Natural killer cell (primary cell): ENCODE measurements at regions not wholly inside any gene's neighbourhood (a gene's known extent, or its start where the extent isn't known, plus 50 kb on each side); places are given as distances from the start of the nearest gene placed in this dataset.

Source experiments
- ATAC-seq, 3 donors: fragments of 150-1000 bp in 2 of 3; fragments of 200-7000 bp in 1 of 3; cut with Tn5 transposase; 1 replicate in 1 of 3; 2 replicates in 2 of 3; pipeline ENCODE4 v1.10.0; 2021; ENCODE audit warnings: mild to moderate bottlenecking in 2 of 3, moderate library complexity in 2 of 3
- DNase-seq, 2 donors: peaks; one replicate each; pipeline versions ENCODE4 v3.0.0 to v3.0.0-alpha.2; 2013 to 2021; ENCODE audit warnings: mixed read lengths in 1 of 2
- H3K27ac ChIP-seq: one replicate; pipeline ENCODE4 v1.5.1; 2013; ENCODE audit warnings: mild to moderate bottlenecking, low read length
- H3K27me3 ChIP-seq: one replicate; pipeline ENCODE4 v1.6.1; 2013; ENCODE audit warnings: low read length; ENCODE audit not compliant: control insufficient read depth, insufficient read depth
- H3K36me3 ChIP-seq: one replicate; pipeline ENCODE4 v1.6.1; 2013; ENCODE audit warnings: low read length; ENCODE audit not compliant: control insufficient read depth, insufficient read depth
- H3K4me1 ChIP-seq: one replicate; pipeline ENCODE4 v1.6.1; 2013; ENCODE audit warnings: low read length; ENCODE audit not compliant: control insufficient read depth, insufficient read depth
- H3K4me3 ChIP-seq: one replicate; pipeline ENCODE4 v1.5.1; 2013; ENCODE audit warnings: low read length
- H3K9me3 ChIP-seq: one replicate; pipeline ENCODE4 v1.6.1; 2013; ENCODE audit warnings: low read length; ENCODE audit not compliant: control insufficient read depth, insufficient read depth
- H3K27ac Mint-ChIP-seq, 2 donors: one replicate each; pipeline ENCODE4 v1.8.0; 2022; ENCODE audit warnings: mild to moderate bottlenecking in 2 of 2, mixed read lengths in 2 of 2, moderate library complexity in 1 of 2
- H3K27me3 Mint-ChIP-seq, 2 donors: one replicate each; pipeline ENCODE4 v1.8.0; 2022; ENCODE audit warnings: low read depth in 2 of 2, mixed read lengths in 2 of 2
- H3K36me3 Mint-ChIP-seq: one replicate; pipeline ENCODE4 v1.8.0; 2022; ENCODE audit warnings: mixed read lengths
- H3K4me1 Mint-ChIP-seq, 2 donors: one replicate each; pipeline ENCODE4 v1.8.0; 2022; ENCODE audit warnings: mixed read lengths in 2 of 2
- H3K4me3 Mint-ChIP-seq: one replicate; pipeline ENCODE4 v1.8.0; 2022; ENCODE audit warnings: mild to moderate bottlenecking, moderate library complexity, mixed read lengths
- H3K9me3 Mint-ChIP-seq, 2 donors: one replicate each; pipeline ENCODE4 v1.8.0; 2022; ENCODE audit warnings: mixed read lengths in 2 of 2
- WGBS: methylation state at CpG from one replicate; pipeline ENCODE4 v1.1.7; 2013; ENCODE audit warnings: missing lambda C conversion rate; ENCODE audit not compliant: insufficient coverage; 5-methylcytosine and 5-hydroxymethylcytosine counted together
- intact Hi-C: fragments of 100-400 bp; cut with micrococcal nuclease; formaldehyde crosslinking; loops from one replicate; pipeline ENCODE4 v1.14.2; 2022
- TF ChIP-seq, protein P1 (sequence below): fragments of 200-600 bp; IDR thresholded peaks from one replicate; pipeline ENCODE4 v1.8.0; 2022; ENCODE audit warnings: antibody characterized with exemption

- Histone ChIP-seq H3K4me1 (no peaks in the 10 kb centered on the region), H3K27ac (no peak overlapping the region), H3K36me3 (no peaks in the 10 kb centered on the region), H3K27me3 (no peaks in the 10 kb centered on the region), H3K9me3 (no peaks in the 10 kb centered on the region), H3K4me3 (no peak overlapping the region)
- no peaks in the 10 kb centered on the region for H3K27me3 Mint-ChIP-seq
- TF ChIP-seq, protein P1, sequence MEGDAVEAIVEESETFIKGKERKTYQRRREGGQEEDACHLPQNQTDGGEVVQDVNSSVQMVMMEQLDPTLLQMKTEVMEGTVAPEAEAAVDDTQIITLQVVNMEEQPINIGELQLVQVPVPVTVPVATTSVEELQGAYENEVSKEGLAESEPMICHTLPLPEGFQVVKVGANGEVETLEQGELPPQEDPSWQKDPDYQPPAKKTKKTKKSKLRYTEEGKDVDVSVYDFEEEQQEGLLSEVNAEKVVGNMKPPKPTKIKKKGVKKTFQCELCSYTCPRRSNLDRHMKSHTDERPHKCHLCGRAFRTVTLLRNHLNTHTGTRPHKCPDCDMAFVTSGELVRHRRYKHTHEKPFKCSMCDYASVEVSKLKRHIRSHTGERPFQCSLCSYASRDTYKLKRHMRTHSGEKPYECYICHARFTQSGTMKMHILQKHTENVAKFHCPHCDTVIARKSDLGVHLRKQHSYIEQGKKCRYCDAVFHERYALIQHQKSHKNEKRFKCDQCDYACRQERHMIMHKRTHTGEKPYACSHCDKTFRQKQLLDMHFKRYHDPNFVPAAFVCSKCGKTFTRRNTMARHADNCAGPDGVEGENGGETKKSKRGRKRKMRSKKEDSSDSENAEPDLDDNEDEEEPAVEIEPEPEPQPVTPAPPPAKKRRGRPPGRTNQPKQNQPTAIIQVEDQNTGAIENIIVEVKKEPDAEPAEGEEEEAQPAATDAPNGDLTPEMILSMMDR, result no peak
- H3K4me1 Mint-ChIP-seq, result no peaks in the 10 kb centered on the region
- no peaks in the 10 kb centered on the region for H3K36me3 Mint-ChIP-seq
- DNase-seq (no peak), ATAC-seq (no peak)
- no peak overlapping the region for H3K27ac Mint-ChIP-seq
- no peak overlapping the region for H3K4me3 Mint-ChIP-seq
- H3K9me3 Mint-ChIP-seq, result peaks cover 0 to 3% of the 10 kb centered on the region in 2 donors
- intact Hi-C loops, result no loop called here
These were observed 198.4 kb downstream of the GLUD2 start for GRCh38 chrX:121245763-121246162.

DNA sequence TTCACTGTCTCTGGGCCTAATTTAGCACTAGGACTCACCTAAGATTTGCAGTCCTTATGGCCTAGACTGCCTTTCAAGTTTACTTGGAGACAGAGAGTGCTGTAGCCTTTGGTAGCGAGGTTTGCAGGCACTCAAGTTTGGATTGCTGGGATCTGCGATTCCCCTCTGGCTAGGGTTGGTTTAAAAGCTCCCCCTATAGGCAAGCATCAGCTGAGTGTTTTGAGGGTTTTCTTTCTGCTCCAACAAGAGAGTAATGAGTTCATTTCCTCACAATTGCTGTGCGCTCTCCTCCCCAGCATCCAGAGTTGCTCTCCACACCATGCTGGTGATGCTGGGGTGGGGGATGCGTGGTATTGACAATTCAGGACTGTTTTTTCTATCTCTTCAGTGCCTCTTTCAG, 206.9 kb downstream of the GLUD2 start:
- intact Hi-C loops, result no loop called here
- no peaks in the 10 kb centered on the region for H3K9me3 ChIP-seq
- H3K27me3 ChIP-seq, result no peaks in the 10 kb centered on the region
- H3K4me3 ChIP-seq, result no peak overlapping the region
- Mint-ChIP-seq H3K36me3 (no peaks in the 10 kb centered on the region), H3K4me3 (no peak overlapping the region), H3K27ac (no peak overlapping the region), H3K4me1 (no peaks in the 10 kb centered on the region), H3K27me3 (no peaks in the 10 kb centered on the region), H3K9me3 (peaks cover 0 to 5% of the 10 kb centered on the region in 2 donors)
- DNase-seq (no peak), ATAC-seq (no peak)
- TF ChIP-seq, protein P1, result no peak
- 78% methylated on average over 2 of the region's 4 CpGs for WGBS
- H3K4me1 ChIP-seq, result no peaks in the 10 kb centered on the region
- no peak overlapping the region for H3K27ac ChIP-seq
- no peaks in the 10 kb centered on the region for H3K36me3 ChIP-seq

DNA sequence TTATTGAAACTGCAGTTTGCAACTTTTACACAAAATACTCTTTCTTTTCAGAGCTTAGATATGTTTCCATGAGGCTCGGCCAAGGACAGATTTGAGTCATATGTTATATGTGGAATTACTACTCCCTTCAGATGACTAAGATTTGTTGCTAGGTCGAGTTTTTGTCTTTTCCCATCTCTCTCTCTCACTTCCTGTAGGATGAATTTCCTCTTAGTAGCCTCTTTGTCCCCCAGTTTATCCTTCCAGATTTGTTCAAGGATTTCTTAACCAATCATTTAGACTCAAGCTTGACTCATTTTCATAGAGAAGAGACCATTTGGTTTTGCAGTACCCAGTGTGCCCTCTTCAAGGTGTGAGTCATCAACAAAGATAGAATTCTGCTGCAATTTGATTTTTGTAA, 209.2 kb downstream of the GLUD2 start:
- intact Hi-C loops, result no loop called here
- DNase-seq, result no peak
- WGBS, result no CpG with 5 or more reads among the region's 2 CpGs
- Histone ChIP-seq H3K36me3 (no peaks in the 10 kb centered on the region), H3K4me1 (no peaks in the 10 kb centered on the region), H3K9me3 (no peaks in the 10 kb centered on the region), H3K4me3 (no peak overlapping the region), H3K27ac (no peak overlapping the region), H3K27me3 (no peaks in the 10 kb centered on the region)
- Mint-ChIP-seq H3K36me3 (no peaks in the 10 kb centered on the region), H3K4me3 (no peak overlapping the region), H3K9me3 (peaks cover 0 to under 1% of the 10 kb centered on the region in 2 donors), H3K27ac (no peak overlapping the region), H3K27me3 (no peaks in the 10 kb centered on the region), H3K4me1 (no peaks in the 10 kb centered on the region)
- no peak for ATAC-seq
- TF ChIP-seq, protein P1, result no peak

DNA sequence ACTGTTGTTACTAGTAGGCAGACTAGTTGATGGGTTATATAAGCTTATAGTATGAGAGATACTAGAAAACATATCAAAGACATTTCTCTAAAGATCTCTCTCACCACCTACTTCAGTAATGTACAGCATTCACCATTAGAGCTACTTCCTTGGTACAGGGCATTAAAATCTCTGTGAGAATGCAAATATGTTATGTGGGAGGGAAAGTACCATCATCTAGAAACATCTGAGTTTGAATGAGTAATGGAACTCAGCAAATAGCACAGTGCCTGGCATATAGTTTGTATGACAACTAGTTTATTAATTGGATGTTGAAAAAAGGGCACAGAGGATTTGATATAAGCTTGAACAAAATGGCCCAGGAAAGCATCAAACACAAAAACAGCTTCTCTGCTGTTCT, 211.1 kb downstream of the GLUD2 start:
- intact Hi-C loops, result no loop called here
- Histone ChIP-seq H3K4me3 (no peak overlapping the region), H3K27me3 (no peaks in the 10 kb centered on the region), H3K4me1 (no peaks in the 10 kb centered on the region), H3K27ac (no peak overlapping the region), H3K36me3 (no peaks in the 10 kb centered on the region), H3K9me3 (no peaks in the 10 kb centered on the region)
- no peak overlapping the region for H3K27ac Mint-ChIP-seq
- H3K9me3 Mint-ChIP-seq, result peaks cover 0 to 2% of the 10 kb centered on the region in 2 donors
- ATAC-seq, result no peak
- H3K4me3 Mint-ChIP-seq, result no peak overlapping the region
- DNase-seq, result no peak
- TF ChIP-seq, protein P1, result no peak
- H3K4me1 Mint-ChIP-seq, result no peaks in the 10 kb centered on the region
- H3K27me3 Mint-ChIP-seq, result no peaks in the 10 kb centered on the region
- no peaks in the 10 kb centered on the region for H3K36me3 Mint-ChIP-seq
